GM13977 (cell line): ENCODE measurements at regions not wholly inside any gene's neighbourhood (a gene's known extent, or its start where the extent isn't known, plus 50 kb on each side); places are given as distances from the start of the nearest gene placed in this dataset.

ENCODE experiments used
- DNase-seq: peaks from one replicate; pipeline ENCODE4 v3.0.0; 2012; ENCODE audit warnings: low spot score
- CTCF ChIP-seq: IDR thresholded peaks from 2 replicates; pipeline ENCODE4 v1.5.1; 2012; ENCODE audit warnings: mild to moderate bottlenecking, control low read depth; ENCODE audit not compliant: insufficient read depth; ENCODE audit errors: extremely low read depth, missing control alignments
- in situ Hi-C: fragments of 300-500 bp; cut with MboI; formaldehyde crosslinking; loops from one replicate; pipeline ENCODE4 v1.12.0; 2022; ENCODE audit warnings: low sequenced_read_pairs, low pct_unique_long_range_greater_than_20kb, mixed read lengths, inconsistent platforms; ENCODE audit not compliant: unreplicated experiment

GRCh38 chr18:46204143-46204542 is 100.0 kb downstream of the HAUS1 start:
- in situ Hi-C loops, result no loop called here
- no peak for DNase-seq

GRCh38 chr18:46207985-46208384 is 103.8 kb downstream of the HAUS1 start:
- in situ Hi-C loops, result no loop called here
- DNase-seq, result no peak

More at GRCh38 chr18:46204143-46204542, 100.0 kb downstream of the HAUS1 start:
- no peak for TF ChIP-seq CTCF

GRCh38 chr18:46209161-46209560 is 105.0 kb downstream of the HAUS1 start:
- no peak for DNase-seq
- in situ Hi-C loops, result no loop called here
- no peak for TF ChIP-seq CTCF

More at GRCh38 chr18:46207985-46208384, 103.8 kb downstream of the HAUS1 start:
- no peak for TF ChIP-seq CTCF

- no peak for TF ChIP-seq CTCF
- in situ Hi-C loops, result no loop called here
- DNase-seq, result no peak
Measured at GRCh38 chr18:46211816-46212215, 107.6 kb downstream of the HAUS1 start.

- no peak for TF ChIP-seq CTCF
- in situ Hi-C loops, result no loop called here
- no peak for DNase-seq
Measured at GRCh38 chr18:46212398-46212797, 108.2 kb downstream of the HAUS1 start.

- peak; percentile 43 for TF ChIP-seq CTCF
- DNase-seq, result peak; percentile 34
- in situ Hi-C loops, result no loop called here
Measured at GRCh38 chr18:46213295-46213694, 109.1 kb downstream of the HAUS1 start.

GRCh38 chr18:46214435-46214834 is 110.2 kb downstream of the HAUS1 start:
- in situ Hi-C loops, result no loop called here
- TF ChIP-seq CTCF, result no peak
- no peak for DNase-seq
